ENCODE measurements at regions not wholly inside any gene's neighbourhood (a gene's known extent, or its start where the extent isn't known, plus 50 kb on each side); places are given as distances from the start of the nearest gene placed in this dataset.
"Not testable (repeated sequence)": the region's sequence is repeated elsewhere in the genome, so short reads cannot be mapped to it uniquely, and the experiment has no call there.

GRCh38 chr5:7261900-7262299 lies 134.0 kb upstream of the ADCY2 start:
- DNase-seq (no peak), ATAC-seq (ENCODE audit: low read depth) (no peak)
- Mint-ChIP-seq H3K27me3 (no peaks in the 10 kb centered on the region), H3K9me3 (peaks cover 5% of the 10 kb centered on the region), H3K4me3 (no peak overlapping the region), H3K27ac (no peak overlapping the region), H3K4me1 (no peaks in the 10 kb centered on the region), H3K36me3 (ENCODE audit: low read depth) (no peaks in the 10 kb centered on the region)
- intact Hi-C loops (cut with micrococcal nuclease) = no loop called here
- POLR2A ChIA-PET = no interaction called here
- CTCF ChIA-PET = no interaction called here
- TF ChIP-seq CTCF (IDR thresholded peaks at IDR 0.05) = no peak

GRCh38 chr5:7263398-7264015 lies 132.4 kb upstream of the ADCY2 start:
- ATAC-seq (ENCODE audit: low read depth); H3K4me1 Mint-ChIP-seq; CTCF ChIA-PET; POLR2A ChIA-PET; H3K4me3 Mint-ChIP-seq; H3K27me3 Mint-ChIP-seq; H3K27ac Mint-ChIP-seq; DNase-seq; H3K36me3 Mint-ChIP-seq (ENCODE audit: low read depth); H3K9me3 Mint-ChIP-seq; intact Hi-C loops (cut with micrococcal nuclease): not testable (repeated sequence)

- H3K27me3 Mint-ChIP-seq; CTCF ChIA-PET; H3K27ac Mint-ChIP-seq; H3K36me3 Mint-ChIP-seq (ENCODE audit: low read depth); H3K4me3 Mint-ChIP-seq; POLR2A ChIA-PET; DNase-seq; H3K9me3 Mint-ChIP-seq; H3K4me1 Mint-ChIP-seq; ATAC-seq (ENCODE audit: low read depth); intact Hi-C loops (cut with micrococcal nuclease): not testable (repeated sequence)
Measured at GRCh38 chr5:7265776-7266175, 130.2 kb upstream of the ADCY2 start.

- H3K27me3 Mint-ChIP-seq; ATAC-seq (ENCODE audit: low read depth); CTCF ChIA-PET; H3K4me1 Mint-ChIP-seq; H3K36me3 Mint-ChIP-seq (ENCODE audit: low read depth); DNase-seq; H3K4me3 Mint-ChIP-seq; H3K27ac Mint-ChIP-seq; H3K9me3 Mint-ChIP-seq; intact Hi-C loops (cut with micrococcal nuclease); POLR2A ChIA-PET: not testable (repeated sequence)
Measured at GRCh38 chr5:7268722-7269121, 127.2 kb upstream of the ADCY2 start.

GRCh38 chr5:7269591-7270274 lies 126.2 kb upstream of the ADCY2 start:
- ChIA-PET POLR2A (no interaction called here), CTCF (no interaction called here)
- no peaks in the 10 kb centered on the region for H3K9me3 Mint-ChIP-seq
- no peak overlapping the region for H3K4me3 Mint-ChIP-seq
- no peak for TF ChIP-seq CTCF (IDR thresholded peaks at IDR 0.05)
- no peak overlapping the region for H3K27ac Mint-ChIP-seq
- intact Hi-C loops (cut with micrococcal nuclease) = no loop called here
- no peak for ATAC-seq (ENCODE audit: low read depth)
- no peak for DNase-seq
- H3K36me3 Mint-ChIP-seq (ENCODE audit: low read depth) = no peaks in the 10 kb centered on the region
- no peaks in the 10 kb centered on the region for H3K27me3 Mint-ChIP-seq
- no peaks in the 10 kb centered on the region for H3K4me1 Mint-ChIP-seq

GRCh38 chr5:7271435-7272084 lies 124.4 kb upstream of the ADCY2 start:
- Mint-ChIP-seq H3K27me3 (no peaks in the 10 kb centered on the region), H3K27ac (no peak overlapping the region), H3K4me3 (no peak overlapping the region), H3K9me3 (no peaks in the 10 kb centered on the region), H3K36me3 (ENCODE audit: low read depth) (no peaks in the 10 kb centered on the region), H3K4me1 (no peaks in the 10 kb centered on the region)
- ATAC-seq (ENCODE audit: low read depth) (no peak), DNase-seq (no peak)
- intact Hi-C loops (cut with micrococcal nuclease) = no loop called here
- no peak for TF ChIP-seq CTCF (IDR thresholded peaks at IDR 0.05)
- ChIA-PET POLR2A (no interaction called here), CTCF (no interaction called here)
